ENCODE measurements at regions not wholly inside any gene's neighbourhood (a gene's known extent, or its start where the extent isn't known, plus 50 kb on each side); places are given as distances from the start of the nearest gene placed in this dataset.
A peak's percentile ranks its signal among the peaks of the same experiment; 100 is the strongest.

DNA sequence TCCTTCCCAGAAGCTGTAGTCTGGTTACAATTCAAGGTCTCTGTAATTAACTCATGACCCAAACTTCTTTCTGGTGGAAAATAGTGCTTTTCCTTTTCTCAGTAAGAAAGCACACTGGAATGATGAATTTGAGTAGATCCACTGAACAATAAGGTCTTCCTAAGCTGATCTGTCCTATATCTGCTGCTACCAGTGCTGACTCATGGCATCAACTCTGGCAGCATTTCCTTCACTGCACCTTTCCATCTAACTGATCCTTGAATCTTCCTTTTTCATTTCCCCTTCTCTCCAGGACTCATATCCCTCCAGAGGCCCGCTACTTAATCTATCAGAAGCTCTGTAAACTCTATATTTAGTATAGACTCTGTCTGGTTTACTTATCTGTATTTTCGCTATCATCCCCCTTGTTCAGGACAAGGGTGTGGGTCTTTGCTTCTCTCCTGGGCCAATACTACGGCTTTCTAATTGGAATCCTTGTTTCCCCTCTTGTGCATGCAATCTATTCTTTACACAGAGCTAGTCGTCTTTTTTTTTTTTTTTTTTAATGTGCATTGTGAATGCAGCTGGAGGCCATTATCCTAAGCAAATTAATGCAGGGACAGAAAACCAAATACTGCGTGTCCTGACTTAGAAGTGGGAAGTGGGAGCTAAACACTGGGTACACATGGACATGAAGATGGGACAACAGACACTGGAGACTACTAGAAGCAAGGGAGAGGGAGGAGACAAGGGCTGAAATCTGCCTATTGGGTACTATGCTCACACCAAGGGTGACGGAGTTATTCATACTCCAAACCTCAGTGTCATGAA, 192.2 kb upstream of the RPS23 start:
- H3K9me3 ChIP-seq (replicated peaks; ENCODE audit: control insufficient read depth, insufficient read depth, low read depth, low read length): no peaks in the 10 kb centered on the region
- no peaks in the 10 kb centered on the region for H3K36me3 ChIP-seq (ENCODE audit: control insufficient read depth, insufficient read depth, low read length)
- BruUV-seq (replicated peaks): no TSS peak
- POLR2A ChIA-PET: interaction anchor here (0.6 to 1.5 kb wide), 3 partner anchors 11 to 1042 kb away, joined by 3 to 5 read pairs (median 3); no protein-coding TSS in a partner anchor
- H3K4me2 ChIP-seq (ENCODE audit: insufficient read depth, low read length): no peak overlapping the region
- peak in 1 of 4 experiments; percentile 35 for DNase-seq (ENCODE audit: extremely low read depth in 1 of 4, low spot score in 3 of 4)
- peak overlapping the region; percentile 46; the same call in 1 of the 2 replicates for H2AFZ ChIP-seq (ENCODE audit: low read depth, low read length)
- H3K9ac ChIP-seq (ENCODE audit: insufficient read depth in 1 of 2, low read depth in 2 of 2, low read length in 2 of 2): no peak overlapping the region
- in situ Hi-C loops (cut with MboI) (no loop called here), intact Hi-C loops (cut with micrococcal nuclease) (no loop called here)
- H3K27me3 ChIP-seq (ENCODE audit: control insufficient read depth in 2 of 2, insufficient read depth in 2 of 2, low read length in 2 of 2): no peaks in the 10 kb centered on the region
- WGBS (ENCODE audit: insufficient coverage, low coverage, missing lambda C conversion rate): 42% methylated on average over 5 of the region's 6 CpGs
- H3K9me1 ChIP-seq (ENCODE audit: control insufficient read depth, insufficient read depth, low read length): no peaks in the 10 kb centered on the region
- no peak overlapping the region for H3K4me3 ChIP-seq
- no peaks in the 10 kb centered on the region for H3K79me2 ChIP-seq (ENCODE audit: control insufficient read depth, insufficient read depth, low read length)
- no peaks in the 10 kb centered on the region for H4K20me1 ChIP-seq (replicated peaks; ENCODE audit: control insufficient read depth, insufficient read depth, low read length)
- H3K4me1 ChIP-seq (replicated peaks in 1 of 2; ENCODE audit: control insufficient read depth in 2 of 2, insufficient read depth in 2 of 2, low read length in 2 of 2): peaks cover 0 to 7% of the 10 kb centered on the region in 2 experiments; a peak in 1 of 5 replicates
- H3K27ac ChIP-seq (ENCODE audit: extremely low read depth, low read depth, low read length): peak overlapping the region; percentile 8; the same call in 1 of the 3 replicates
- TF ChIP-seq FOSL1 (tag; conservative IDR thresholded peaks at IDR 0.05) (peak; percentile 61), PHTF2 (CRISPR knock-in tag; IDR thresholded peaks at IDR 0.05) (no peak), ATF3 (IDR thresholded peaks at IDR 0.05) (peak; percentile 21; the same call in 1 of the 2 replicates), ATF3 (CRISPR knock-in tag; conservative IDR thresholded peaks at IDR 0.05) (no peak), JUND (IDR thresholded peaks at IDR 0.05; ENCODE audit: borderline replicate concordance, low read depth, low read length) (0 out of 2 replicates have a peak, but pooled peaks have one; percentile 36), JUND (tag; IDR thresholded peaks at IDR 0.05; ENCODE audit: borderline replicate concordance, low read depth, low read length) (no peak; the same call in 2 of the 3 replicates), E2F3 (CRISPR knock-in tag; IDR thresholded peaks at IDR 0.05) (no peak), ARID2 (IDR thresholded peaks at IDR 0.05) (no peak), NFE2 (IDR thresholded peaks at IDR 0.05; ENCODE audit: low read depth) (peak; percentile 87), ZNF316 (IDR thresholded peaks at IDR 0.05) (peak; percentile 78), MYBL2 (IDR thresholded peaks at IDR 0.05; ENCODE audit: low read depth) (no peak), MYBL2 (CRISPR knock-in tag; IDR thresholded peaks at IDR 0.05; ENCODE audit: borderline replicate concordance) (no peak), MAFF (IDR thresholded peaks at IDR 0.05; ENCODE audit: low read length) (peak; percentile 57; the same call in 1 of the 2 replicates), MAFG (tag; conservative IDR thresholded peaks at IDR 0.05) (peak; percentile 82), SMARCC2 (IDR thresholded peaks at IDR 0.05; ENCODE audit: low read depth) (no peak), MAFK (IDR thresholded peaks at IDR 0.05; ENCODE audit: low read length) (peak; percentile 68), C11orf30 (IDR thresholded peaks at IDR 0.05; ENCODE audit: low read depth) (peak; percentile 79), MEF2D (tag; conservative IDR thresholded peaks at IDR 0.05; ENCODE audit: low read depth) (no peak)
- TF ChIP-seq, protein P1, sequence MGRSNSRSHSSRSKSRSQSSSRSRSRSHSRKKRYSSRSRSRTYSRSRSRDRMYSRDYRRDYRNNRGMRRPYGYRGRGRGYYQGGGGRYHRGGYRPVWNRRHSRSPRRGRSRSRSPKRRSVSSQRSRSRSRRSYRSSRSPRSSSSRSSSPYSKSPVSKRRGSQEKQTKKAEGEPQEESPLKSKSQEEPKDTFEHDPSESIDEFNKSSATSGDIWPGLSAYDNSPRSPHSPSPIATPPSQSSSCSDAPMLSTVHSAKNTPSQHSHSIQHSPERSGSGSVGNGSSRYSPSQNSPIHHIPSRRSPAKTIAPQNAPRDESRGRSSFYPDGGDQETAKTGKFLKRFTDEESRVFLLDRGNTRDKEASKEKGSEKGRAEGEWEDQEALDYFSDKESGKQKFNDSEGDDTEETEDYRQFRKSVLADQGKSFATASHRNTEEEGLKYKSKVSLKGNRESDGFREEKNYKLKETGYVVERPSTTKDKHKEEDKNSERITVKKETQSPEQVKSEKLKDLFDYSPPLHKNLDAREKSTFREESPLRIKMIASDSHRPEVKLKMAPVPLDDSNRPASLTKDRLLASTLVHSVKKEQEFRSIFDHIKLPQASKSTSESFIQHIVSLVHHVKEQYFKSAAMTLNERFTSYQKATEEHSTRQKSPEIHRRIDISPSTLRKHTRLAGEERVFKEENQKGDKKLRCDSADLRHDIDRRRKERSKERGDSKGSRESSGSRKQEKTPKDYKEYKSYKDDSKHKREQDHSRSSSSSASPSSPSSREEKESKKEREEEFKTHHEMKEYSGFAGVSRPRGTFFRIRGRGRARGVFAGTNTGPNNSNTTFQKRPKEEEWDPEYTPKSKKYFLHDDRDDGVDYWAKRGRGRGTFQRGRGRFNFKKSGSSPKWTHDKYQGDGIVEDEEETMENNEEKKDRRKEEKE (IDR thresholded peaks at IDR 0.05; ENCODE audit: borderline replicate concordance in 1 of 2, control insufficient read depth in 1 of 2, low read depth in 2 of 2, low read length in 1 of 2): no peak
- peak; percentile 74 for ATAC-seq
- CTCF ChIA-PET (ENCODE audit: low intra/inter-chr PET ratio): no interaction called here
- FAIRE-seq: peak; percentile 76
